ENCODE measurements at regions not wholly inside any gene's neighbourhood (a gene's known extent, or its start where the extent isn't known, plus 50 kb on each side); places are given as distances from the start of the nearest gene placed in this dataset.

DNA sequence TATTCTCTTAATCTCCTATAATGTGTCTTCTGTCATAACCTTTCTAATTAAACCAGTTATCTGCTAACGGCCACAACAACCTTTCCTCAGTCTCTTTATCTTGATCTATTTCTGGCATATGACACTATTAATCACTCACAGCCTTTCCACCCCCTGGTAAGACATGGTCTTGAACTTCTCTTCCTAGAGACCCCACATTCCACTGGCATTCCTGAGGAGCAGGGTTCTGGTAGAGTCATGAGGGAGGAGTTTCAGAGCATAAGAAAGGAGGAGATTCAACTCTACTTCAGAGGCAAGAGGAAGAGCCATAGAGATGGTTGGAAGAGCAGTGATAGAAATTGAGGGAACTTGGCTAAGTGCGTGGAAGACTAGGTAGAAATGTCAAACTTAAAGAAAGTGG, 325.6 kb downstream of the BLID start:
- no peaks in the 10 kb centered on the region for H4K20me1 ChIP-seq (ENCODE audit: insufficient read depth, low read length)

DNA sequence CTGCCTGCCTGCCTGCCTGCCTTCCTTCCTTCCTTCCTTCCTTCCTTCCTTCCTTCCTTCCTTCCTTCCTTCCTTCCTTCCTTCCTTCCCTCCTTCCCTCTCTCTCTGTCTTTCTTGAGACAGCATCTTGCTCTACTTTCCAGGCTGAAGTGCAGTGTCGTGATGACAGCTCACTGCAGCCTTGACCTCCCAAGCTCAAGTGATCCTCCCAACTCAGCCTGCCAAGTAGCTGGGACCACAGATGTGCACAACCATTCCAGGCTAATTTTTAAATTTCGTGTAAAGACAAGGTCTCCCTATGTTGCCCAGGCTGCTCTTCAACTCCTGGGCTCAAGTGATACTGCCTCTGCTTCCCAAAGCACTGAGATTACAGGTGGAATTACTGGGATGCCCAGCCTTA, 328.2 kb upstream of the SORL1-AS1 start:
- Histone ChIP-seq H3K36me3 (replicated peaks; ENCODE audit: insufficient read depth, low read length) (no peaks in the 10 kb centered on the region), H3K9me2 (replicated peaks; ENCODE audit: insufficient read depth, low read length) (no peaks in the 10 kb centered on the region), H3K9ac (ENCODE audit: low read length) (no peak overlapping the region), H3K79me2 (ENCODE audit: low read length) (no peaks in the 10 kb centered on the region), H3K4me1 (ENCODE audit: low read length) (no peaks in the 10 kb centered on the region), H3K27me3 (replicated peaks; ENCODE audit: insufficient read depth, low read length) (no peaks in the 10 kb centered on the region), H3K27ac (ENCODE audit: low read length) (no peak overlapping the region), H3K9me3 (replicated peaks; ENCODE audit: insufficient read depth, low read length) (no peaks in the 10 kb centered on the region), H3K4me3 (ENCODE audit: low read length) (no peak overlapping the region), H3F3A (ENCODE audit: insufficient read depth, low read length) (no peaks in the 10 kb centered on the region), H2AFZ (ENCODE audit: low read length) (no peak overlapping the region), H3K4me2 (ENCODE audit: low read depth, low read length) (no peak overlapping the region), H4K20me1 (ENCODE audit: insufficient read depth, low read length) (no peaks in the 10 kb centered on the region)
- TF ChIP-seq, protein P1, sequence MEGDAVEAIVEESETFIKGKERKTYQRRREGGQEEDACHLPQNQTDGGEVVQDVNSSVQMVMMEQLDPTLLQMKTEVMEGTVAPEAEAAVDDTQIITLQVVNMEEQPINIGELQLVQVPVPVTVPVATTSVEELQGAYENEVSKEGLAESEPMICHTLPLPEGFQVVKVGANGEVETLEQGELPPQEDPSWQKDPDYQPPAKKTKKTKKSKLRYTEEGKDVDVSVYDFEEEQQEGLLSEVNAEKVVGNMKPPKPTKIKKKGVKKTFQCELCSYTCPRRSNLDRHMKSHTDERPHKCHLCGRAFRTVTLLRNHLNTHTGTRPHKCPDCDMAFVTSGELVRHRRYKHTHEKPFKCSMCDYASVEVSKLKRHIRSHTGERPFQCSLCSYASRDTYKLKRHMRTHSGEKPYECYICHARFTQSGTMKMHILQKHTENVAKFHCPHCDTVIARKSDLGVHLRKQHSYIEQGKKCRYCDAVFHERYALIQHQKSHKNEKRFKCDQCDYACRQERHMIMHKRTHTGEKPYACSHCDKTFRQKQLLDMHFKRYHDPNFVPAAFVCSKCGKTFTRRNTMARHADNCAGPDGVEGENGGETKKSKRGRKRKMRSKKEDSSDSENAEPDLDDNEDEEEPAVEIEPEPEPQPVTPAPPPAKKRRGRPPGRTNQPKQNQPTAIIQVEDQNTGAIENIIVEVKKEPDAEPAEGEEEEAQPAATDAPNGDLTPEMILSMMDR (IDR thresholded peaks at IDR 0.05; ENCODE audit: low read length): no peak
- TF ChIP-seq EZH2 (optimal IDR thresholded peaks at IDR 0.05; ENCODE audit: low read depth, low read length): no peak
- no peak for TF ChIP-seq EZH2phosphoT487 (IDR thresholded peaks at IDR 0.05; ENCODE audit: low read length)
- DNase-seq: no peak

More for the DNA sequence above, 325.6 kb downstream of the BLID start:
- H3K4me3 ChIP-seq (ENCODE audit: low read length): no peak overlapping the region
- TF ChIP-seq EZH2phosphoT487 (IDR thresholded peaks at IDR 0.05; ENCODE audit: low read length) (no peak), EZH2 (optimal IDR thresholded peaks at IDR 0.05; ENCODE audit: low read depth, low read length) (no peak)
- TF ChIP-seq, protein P1 (IDR thresholded peaks at IDR 0.05; ENCODE audit: low read length): no peak
- no peaks in the 10 kb centered on the region for H3K9me2 ChIP-seq (replicated peaks; ENCODE audit: insufficient read depth, low read length)
- H3K4me2 ChIP-seq (ENCODE audit: low read depth, low read length): no peak overlapping the region
- no peak overlapping the region for H2AFZ ChIP-seq (ENCODE audit: low read length)
- H3K27me3 ChIP-seq (replicated peaks; ENCODE audit: insufficient read depth, low read length): no peaks in the 10 kb centered on the region
- DNase-seq: no peak
- H3K9ac ChIP-seq (ENCODE audit: low read length): no peak overlapping the region
- H3F3A ChIP-seq (ENCODE audit: insufficient read depth, low read length): no peaks in the 10 kb centered on the region
- no peaks in the 10 kb centered on the region for H3K4me1 ChIP-seq (ENCODE audit: low read length)
- no peak overlapping the region for H3K27ac ChIP-seq (ENCODE audit: low read length)
- no peaks in the 10 kb centered on the region for H3K36me3 ChIP-seq (replicated peaks; ENCODE audit: insufficient read depth, low read length)
- no peaks in the 10 kb centered on the region for H3K79me2 ChIP-seq (ENCODE audit: low read length)
- no peaks in the 10 kb centered on the region for H3K9me3 ChIP-seq (replicated peaks; ENCODE audit: insufficient read depth, low read length)

DNA sequence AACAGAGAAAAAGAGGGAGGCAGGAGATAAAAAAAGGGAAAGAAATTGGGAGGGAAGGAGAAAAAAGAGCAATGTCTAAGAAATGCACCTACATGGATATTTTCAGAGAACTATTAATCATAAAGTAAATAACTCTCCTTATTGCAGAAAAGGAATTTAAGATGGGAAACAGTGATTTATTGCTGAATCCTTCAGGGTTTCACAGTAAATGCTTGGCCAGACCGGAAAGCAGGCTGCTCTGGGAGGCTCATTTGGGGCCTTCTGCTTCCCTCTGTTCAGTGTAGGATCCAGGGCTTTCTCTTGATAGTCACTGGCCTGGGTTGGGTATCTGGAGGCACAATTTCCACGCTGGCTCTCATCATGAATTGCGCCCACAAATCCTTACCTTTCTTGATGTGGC, 324.3 kb upstream of the SORL1-AS1 start:
- Histone ChIP-seq H3K4me3 (ENCODE audit: low read length) (no peak overlapping the region), H3K79me2 (ENCODE audit: low read length) (no peaks in the 10 kb centered on the region), H3K36me3 (replicated peaks; ENCODE audit: insufficient read depth, low read length) (no peaks in the 10 kb centered on the region), H3K27me3 (replicated peaks; ENCODE audit: insufficient read depth, low read length) (no peaks in the 10 kb centered on the region), H3K9me3 (replicated peaks; ENCODE audit: insufficient read depth, low read length) (no peaks in the 10 kb centered on the region), H2AFZ (ENCODE audit: low read length) (no peak overlapping the region), H3K4me1 (ENCODE audit: low read length) (no peaks in the 10 kb centered on the region), H4K20me1 (ENCODE audit: insufficient read depth, low read length) (no peaks in the 10 kb centered on the region), H3K9ac (ENCODE audit: low read length) (no peak overlapping the region), H3K27ac (ENCODE audit: low read length) (no peak overlapping the region), H3F3A (ENCODE audit: insufficient read depth, low read length) (no peaks in the 10 kb centered on the region), H3K9me2 (replicated peaks; ENCODE audit: insufficient read depth, low read length) (no peaks in the 10 kb centered on the region), H3K4me2 (ENCODE audit: low read depth, low read length) (no peak overlapping the region)
- TF ChIP-seq EZH2phosphoT487 (IDR thresholded peaks at IDR 0.05; ENCODE audit: low read length) (no peak), EZH2 (optimal IDR thresholded peaks at IDR 0.05; ENCODE audit: low read depth, low read length) (no peak)
- TF ChIP-seq, protein P1 (IDR thresholded peaks at IDR 0.05; ENCODE audit: low read length): no peak
- DNase-seq: no peak
